COLO829 (cell line): ENCODE measurements at regions not wholly inside any gene's neighbourhood (a gene's known extent, or its start where the extent isn't known, plus 50 kb on each side); places are given as distances from the start of the nearest gene placed in this dataset.
"Not testable (repeated sequence)": the region's sequence is repeated elsewhere in the genome, so short reads cannot be mapped to it uniquely, and the experiment has no call there.

Source experiments
- DNase-seq: peaks from one replicate; pipeline ENCODE4 v3.0.0; 2012; ENCODE audit warnings: low spot score

GRCh38 chr4:153936121-153936520, 147.2 kb upstream of the SFRP2 start:
- no peak for DNase-seq

GRCh38 chr4:153934688-153935017, 145.8 kb upstream of the SFRP2 start:
- DNase-seq, result no peak

DNA sequence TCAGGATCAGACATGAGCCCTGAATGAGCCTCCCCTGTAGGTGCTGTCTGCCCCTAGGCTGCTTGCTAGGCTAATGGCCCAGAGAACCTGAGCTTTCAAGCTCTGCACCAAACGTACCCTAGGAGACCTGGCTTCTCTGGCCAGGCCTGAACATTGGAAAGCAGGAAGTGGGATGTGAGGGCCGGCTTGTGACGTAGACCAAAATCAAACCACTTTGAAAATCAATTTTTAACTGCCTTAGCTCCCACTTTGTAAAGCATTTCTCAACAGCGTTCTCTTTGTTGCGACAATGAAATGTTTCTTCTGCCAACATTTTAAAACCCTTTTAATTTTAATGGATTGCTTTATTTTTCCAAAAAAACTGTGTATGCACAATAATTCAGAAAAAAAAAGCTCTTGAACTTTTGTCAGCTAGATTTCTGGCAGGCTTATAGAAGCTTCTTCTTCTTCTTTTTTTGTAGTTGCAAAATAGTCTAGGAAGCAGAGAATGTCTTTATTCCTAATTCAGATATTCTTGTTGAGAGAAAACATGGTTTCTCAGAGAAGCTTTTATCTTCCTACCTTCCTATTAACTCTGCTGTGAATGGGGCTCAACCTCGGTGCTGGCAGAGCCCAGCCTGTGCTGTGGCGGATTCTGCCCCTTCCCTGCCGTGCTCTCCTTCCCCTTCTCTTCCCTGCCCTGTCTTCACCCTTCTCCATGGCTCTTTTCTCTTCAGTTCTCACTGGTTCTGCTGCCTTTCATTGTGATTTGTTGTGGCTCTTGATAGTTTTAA, 145.2 kb upstream of the SFRP2 start:
- DNase-seq, result no peak

- no peak for DNase-seq
Observed at GRCh38 chr4:153931804-153932203, 142.9 kb upstream of the SFRP2 start.

DNA sequence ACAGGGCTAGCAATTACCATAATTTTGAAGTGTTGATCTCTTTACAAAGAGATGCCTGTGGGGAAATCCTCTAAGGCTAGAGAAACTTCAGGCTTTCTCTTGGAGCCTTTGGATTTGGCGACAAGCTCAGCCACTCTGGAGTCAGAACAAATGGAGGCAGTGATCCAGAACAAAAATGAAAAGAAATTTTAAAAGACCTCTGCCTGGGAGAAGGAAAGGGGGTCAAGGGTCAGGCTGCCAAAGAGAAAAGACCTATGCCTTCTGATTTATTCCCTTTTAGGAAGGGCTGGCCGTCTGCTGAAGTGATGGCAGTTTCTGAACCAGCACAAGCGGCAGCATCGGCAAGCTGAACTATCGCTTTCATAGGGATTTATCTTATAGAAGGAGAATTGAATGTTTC, 140.8 kb upstream of the SFRP2 start:
- no peak for DNase-seq

DNA sequence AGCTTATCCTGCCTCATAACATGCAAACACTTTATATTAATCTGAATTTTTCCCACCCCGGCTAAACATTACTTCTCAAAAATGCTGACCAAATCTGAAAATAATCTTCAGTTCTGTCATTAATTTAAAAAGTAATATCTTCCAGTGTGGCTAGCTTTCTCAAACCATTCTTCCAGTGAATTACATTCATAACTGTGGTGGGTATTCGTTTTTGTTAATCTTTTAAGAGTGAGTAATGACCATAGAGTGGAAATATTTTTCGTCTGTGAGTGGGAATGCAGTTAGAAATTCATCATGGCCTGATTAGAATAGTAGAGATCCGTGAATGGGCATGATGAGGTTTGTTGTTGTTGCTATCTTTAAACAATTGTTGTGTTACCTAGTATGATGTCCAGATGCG, 138.6 kb upstream of the SFRP2 start:
- DNase-seq, result no peak

- DNase-seq, result no peak
Observed at GRCh38 chr4:153922148-153922547, 133.3 kb upstream of the SFRP2 start.

GRCh38 chr4:153919667-153920066, 130.8 kb upstream of the SFRP2 start:
- no peak for DNase-seq

DNA sequence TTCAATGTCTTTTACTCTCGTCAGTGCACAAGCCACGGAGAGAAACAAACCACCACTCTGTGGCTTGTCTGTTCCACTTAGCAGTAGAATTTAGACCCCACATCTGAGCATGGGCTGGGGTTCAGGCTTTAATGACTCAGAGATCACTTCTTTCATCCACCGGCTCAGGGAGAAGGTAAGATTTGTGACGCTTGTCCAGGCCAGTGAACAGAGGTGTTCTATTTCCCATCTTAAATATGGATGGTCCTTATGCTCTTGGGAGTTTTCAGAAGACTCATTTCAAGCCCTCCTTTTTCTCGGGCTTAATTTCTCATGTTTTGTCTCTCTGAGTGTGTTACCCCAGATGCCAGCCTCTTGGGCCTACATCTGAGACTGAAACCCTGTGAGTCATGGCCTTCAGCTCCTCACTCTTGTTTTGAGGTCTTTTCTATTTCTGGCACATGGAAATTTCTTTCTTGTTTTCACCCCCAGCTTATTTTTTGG, 127.4 kb upstream of the SFRP2 start:
- DNase-seq, result no peak

- DNase-seq, result no peak
Observed at GRCh38 chr4:153912301-153912700, 123.4 kb upstream of the SFRP2 start.

DNA sequence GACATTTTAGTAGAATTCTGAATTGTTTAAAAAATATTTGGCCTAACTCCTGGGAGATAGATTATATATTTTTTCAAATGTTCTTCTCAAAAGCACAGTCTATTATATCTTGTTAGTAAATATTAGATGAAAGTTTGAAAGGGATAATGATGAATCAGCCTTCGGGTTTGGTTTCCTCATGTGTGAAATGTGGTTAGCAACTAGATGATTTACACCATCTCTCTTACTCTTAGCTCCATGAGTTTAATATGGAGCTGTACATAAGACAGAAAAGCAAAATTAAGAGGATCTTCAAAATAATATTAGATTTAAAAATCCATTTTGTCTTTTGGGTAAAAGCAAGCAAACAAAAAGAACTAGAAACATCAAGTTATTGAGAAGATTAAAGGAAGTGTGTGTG, 120.8 kb upstream of the SFRP2 start:
- DNase-seq, result no peak

DNA sequence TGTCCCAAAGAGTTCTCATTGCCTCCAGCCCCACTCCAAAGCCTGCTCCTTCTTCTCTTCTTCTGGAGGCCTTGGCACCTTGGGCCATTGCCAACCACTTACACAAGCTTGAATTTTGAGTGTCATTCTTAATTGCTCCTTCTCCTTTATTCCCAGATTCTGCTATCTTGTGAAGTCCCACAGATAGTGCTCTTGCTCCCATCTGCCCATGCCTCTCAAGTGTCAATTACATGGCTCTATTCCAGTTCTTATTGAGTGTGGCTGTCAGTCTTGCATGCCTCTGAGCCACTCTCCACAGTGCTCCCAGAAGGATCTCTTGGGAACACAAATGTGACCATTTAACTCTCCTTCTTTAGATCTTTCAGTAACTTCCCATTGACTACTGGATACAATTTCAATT, 117.3 kb upstream of the SFRP2 start:
- no peak for DNase-seq

DNA sequence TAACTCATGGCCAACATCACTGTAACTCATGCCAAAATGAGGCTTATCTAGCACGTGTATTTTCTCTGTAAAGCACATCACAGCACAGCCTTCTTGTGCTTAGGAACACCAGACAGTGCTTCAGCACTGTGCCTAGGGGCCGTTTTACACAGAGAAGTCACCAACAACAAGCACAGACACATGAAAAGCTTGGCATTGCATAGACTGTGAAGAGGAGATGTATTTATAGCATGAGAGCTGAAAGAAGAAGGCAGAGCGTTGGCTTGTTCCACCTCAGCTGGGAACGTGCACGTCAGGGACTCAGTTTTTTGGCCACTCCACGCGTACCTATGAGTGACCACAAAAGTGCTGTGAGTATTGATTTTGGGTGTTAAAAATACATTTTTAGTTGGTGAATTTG, 116.3 kb upstream of the SFRP2 start:
- no peak for DNase-seq

DNA sequence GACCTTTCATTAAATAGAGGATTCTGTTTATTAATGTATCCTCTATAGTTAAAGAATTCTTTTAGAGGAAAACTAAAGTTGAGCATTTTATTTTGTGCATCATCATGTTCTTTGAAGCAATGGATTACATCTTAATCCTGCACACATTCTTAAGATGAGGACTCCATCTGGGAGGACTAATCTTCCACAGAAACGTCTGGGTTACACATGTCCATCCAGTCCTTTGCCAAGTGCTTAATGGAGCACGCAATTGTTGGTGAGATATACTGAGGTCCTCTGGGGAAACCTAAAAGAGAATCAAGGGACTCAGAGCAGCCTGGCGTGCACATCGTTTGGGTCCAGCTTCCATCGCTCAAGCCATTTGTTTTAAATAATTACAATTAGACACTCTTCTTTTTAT, 115.1 kb upstream of the SFRP2 start:
- DNase-seq, result no peak

DNA sequence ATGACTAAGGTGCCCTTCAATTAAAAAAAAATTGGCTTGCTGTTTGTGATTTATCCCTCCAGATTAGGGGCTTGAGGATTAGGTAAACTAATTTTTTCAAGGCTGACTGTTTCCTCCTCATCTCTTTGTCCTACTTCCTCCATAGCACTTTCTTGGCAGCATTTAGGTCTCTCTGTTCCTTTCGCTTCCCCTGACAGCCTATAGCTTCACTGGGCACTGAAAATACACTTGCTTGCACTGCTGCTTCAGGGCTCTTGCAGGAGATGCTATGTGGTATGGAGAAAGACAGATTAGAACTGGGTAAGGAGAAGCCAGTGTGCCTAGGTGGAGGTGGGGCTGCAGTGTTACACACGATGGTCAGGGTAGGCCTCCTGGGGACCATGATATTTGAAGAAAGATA, 112.3 kb upstream of the SFRP2 start:
- no peak for DNase-seq

DNA sequence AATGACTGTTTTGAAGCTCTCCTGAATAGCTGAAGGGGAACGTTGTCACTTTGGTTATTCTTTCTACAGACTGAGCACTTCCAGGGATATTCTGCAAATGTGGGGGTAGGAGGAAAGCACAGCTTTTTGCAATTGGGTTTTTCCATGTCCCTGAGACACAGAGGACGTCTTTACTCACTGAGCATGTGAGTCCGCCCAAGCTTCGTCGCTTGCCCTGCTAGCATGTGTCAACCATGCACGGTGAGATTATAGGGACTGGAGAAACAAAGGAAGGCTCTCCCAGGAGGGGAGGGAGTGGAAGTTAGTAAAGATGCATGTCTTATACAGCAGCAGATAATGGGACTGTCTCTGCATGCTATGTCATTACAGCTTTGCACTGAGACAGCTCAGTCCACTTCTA, 111.5 kb upstream of the SFRP2 start:
- no peak for DNase-seq

- no peak for DNase-seq
Observed at GRCh38 chr4:153890761-153891160, 101.9 kb upstream of the SFRP2 start.

DNA sequence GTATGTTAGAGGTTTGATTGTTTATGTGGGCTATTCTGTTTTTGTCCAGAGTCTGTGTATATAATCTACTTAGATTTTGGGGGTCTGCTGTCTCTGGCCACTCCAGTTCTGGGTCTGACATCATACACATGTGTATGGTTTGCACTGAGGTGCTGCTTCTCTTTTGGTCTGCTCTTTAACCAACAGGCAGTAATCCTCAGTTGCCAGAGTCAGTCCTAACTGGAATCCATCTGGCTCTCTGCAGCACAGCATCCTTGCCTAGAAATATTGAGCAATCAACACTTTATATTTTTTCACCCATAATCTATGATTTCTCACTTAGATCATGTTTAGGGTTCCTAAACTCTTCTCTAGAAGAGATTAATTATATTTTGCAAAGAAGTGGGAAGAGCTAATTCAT, 98.3 kb upstream of the SFRP2 start:
- DNase-seq, result no peak

GRCh38 chr4:153884325-153884724, 95.4 kb upstream of the SFRP2 start:
- DNase-seq, result no peak

- no peak for DNase-seq
Observed at GRCh38 chr4:153880983-153881382, 92.1 kb upstream of the SFRP2 start.

- DNase-seq, result no peak
Observed at GRCh38 chr4:153877898-153878297, 89.0 kb upstream of the SFRP2 start.

DNA sequence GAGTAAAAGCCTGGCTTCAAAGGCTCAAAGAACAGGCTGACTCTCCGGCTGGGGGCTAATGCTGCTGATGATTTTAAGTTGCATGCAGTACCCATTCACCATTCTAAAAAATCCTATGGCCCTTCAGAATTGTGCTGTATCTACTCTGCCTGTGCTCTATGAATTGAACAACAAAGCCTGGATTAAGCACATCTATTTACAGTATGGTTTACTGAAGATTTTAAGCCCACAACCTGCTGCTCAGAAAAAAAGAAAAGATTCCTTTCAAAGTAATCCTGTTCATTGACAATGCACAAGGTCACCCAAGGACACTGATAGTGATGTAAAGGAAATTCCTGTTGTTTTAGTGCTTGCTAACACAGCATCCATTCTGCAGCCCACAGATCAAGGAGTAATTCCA, 84.9 kb upstream of the SFRP2 start:
- DNase-seq, result no peak

GRCh38 chr4:153866766-153867165, 77.9 kb upstream of the SFRP2 start:
- DNase-seq, result not testable (repeated sequence)

GRCh38 chr4:153852501-153852900, 63.6 kb upstream of the SFRP2 start:
- DNase-seq, result no peak
